HepG2 (cell line): ENCODE measurements at regions not wholly inside any gene's neighbourhood (a gene's known extent, or its start where the extent isn't known, plus 50 kb on each side); places are given as distances from the start of the nearest gene placed in this dataset.

ENCODE experiments used
- ARID2 ChIP-seq: sonication (generic); formaldehyde crosslinking; IDR thresholded peaks from 2 replicates; pipeline ENCODE4 v1.8.1; 2022; ENCODE audit warnings: mild to moderate bottlenecking, missing genetic modification reagents, borderline replicate concordance
- ATF3 ChIP-seq: sonication (generic); formaldehyde crosslinking; IDR thresholded peaks from 2 replicates; pipeline ENCODE4 v1.4.0; 2020; ENCODE audit warnings: missing genetic modification reagents
- ATRX ChIP-seq: sonication (generic); formaldehyde crosslinking; IDR thresholded peaks from 2 replicates; pipeline ENCODE4 v1.4.0; 2020; ENCODE audit warnings: missing genetic modification reagents, borderline replicate concordance
- CEBPB ChIP-seq: IDR thresholded peaks from 2 replicates; pipeline ENCODE4 v1.6.1; 2011; ENCODE audit warnings: low read depth, low read length, improper control_type of control experiment, borderline replicate concordance
- ELF1 ChIP-seq: sonication (generic); formaldehyde crosslinking; IDR thresholded peaks from 2 replicates; pipeline ENCODE4 v1.4.0; 2020; ENCODE audit warnings: missing genetic modification reagents
- FOSL1 ChIP-seq: sonication (generic); formaldehyde crosslinking; IDR thresholded peaks from 2 replicates; pipeline ENCODE4 v1.9.0; 2021; ENCODE audit warnings: missing genetic modification reagents, borderline replicate concordance
- FOXJ3 ChIP-seq: sonication (generic); formaldehyde crosslinking; IDR thresholded peaks from 2 replicates; pipeline ENCODE4 v1.4.0; 2020; ENCODE audit warnings: missing genetic modification reagents, mild to moderate bottlenecking, borderline replicate concordance
- GATAD1 ChIP-seq: IDR thresholded peaks from 2 replicates; pipeline ENCODE4 v1.6.1; 2016; ENCODE audit warnings: missing genetic modification reagents, missing compliant biosample characterization
- GFI1 ChIP-seq: sonication (generic); formaldehyde crosslinking; IDR thresholded peaks from 2 replicates; pipeline ENCODE4 v1.5.0; 2020; ENCODE audit warnings: missing genetic modification reagents, mild to moderate bottlenecking, borderline replicate concordance
- HNRNPH1 ChIP-seq: fragments of 200-400 bp; formaldehyde crosslinking; optimal IDR thresholded peaks from 2 replicates; pipeline ENCODE3; 2017; ENCODE audit warnings: mild to moderate bottlenecking, low read depth, low read length
- HNRNPUL1 ChIP-seq: fragments of 200-400 bp; formaldehyde crosslinking; IDR thresholded peaks from 2 replicates; pipeline ENCODE4 v1.6.1; 2017; ENCODE audit warnings: low read depth, mild to moderate bottlenecking, low read length, moderate library complexity
- KAT8 ChIP-seq: IDR thresholded peaks from 2 replicates; pipeline ENCODE4 v1.6.1; 2016; ENCODE audit warnings: missing genetic modification reagents, missing compliant biosample characterization
- MYC ChIP-seq: sonication (generic); formaldehyde crosslinking; IDR thresholded peaks from 2 replicates; pipeline ENCODE4 v1.9.0; 2021; ENCODE audit warnings: missing genetic modification reagents, borderline replicate concordance
- POLR2AphosphoS5 ChIP-seq: IDR thresholded peaks from 2 replicates; pipeline ENCODE4 v1.6.1; 2012; ENCODE audit warnings: low read depth, low read length
- REPIN1 ChIP-seq: sonication (generic); formaldehyde crosslinking; IDR thresholded peaks from 2 replicates; pipeline ENCODE4 v1.8.0; 2022; ENCODE audit warnings: missing genetic modification reagents, low read depth, mild to moderate bottlenecking, borderline replicate concordance
- SOX6 ChIP-seq, 2 experiments: fragments of 450-650 bp in 1 of 2; sonication (generic) in 1 of 2; formaldehyde crosslinking in 1 of 2; IDR thresholded peaks; 2 replicates each; pipeline versions ENCODE4 v1.4.0 to v1.6.1; 2017 to 2020; ENCODE audit warnings: antibody characterized with exemption in 1 of 2, mild to moderate bottlenecking in 1 of 2, missing genetic modification reagents in 1 of 2
- TBX2 ChIP-seq: sonication (generic); formaldehyde crosslinking; IDR thresholded peaks from 2 replicates; pipeline ENCODE4 v1.5.0; 2020; ENCODE audit warnings: missing genetic modification reagents, mild to moderate bottlenecking, borderline replicate concordance
- TFDP2 ChIP-seq: sonication (generic); formaldehyde crosslinking; IDR thresholded peaks from 2 replicates; pipeline ENCODE4 v1.4.0; 2020; ENCODE audit warnings: missing genetic modification reagents
- ZFP82 ChIP-seq: sonication (generic); formaldehyde crosslinking; IDR thresholded peaks from 2 replicates; pipeline ENCODE4 v1.5.1; 2020; ENCODE audit warnings: mild to moderate bottlenecking, missing genetic modification reagents, borderline replicate concordance
- ZKSCAN8 ChIP-seq: IDR thresholded peaks from 2 replicates; pipeline ENCODE4 v1.6.1; 2016; ENCODE audit warnings: borderline replicate concordance, missing genetic modification reagents, missing compliant biosample characterization
- ZMYM4 ChIP-seq: sonication (generic); formaldehyde crosslinking; IDR thresholded peaks from 2 replicates; pipeline ENCODE4 v1.8.1; 2023; ENCODE audit warnings: mild to moderate bottlenecking, missing genetic modification reagents
- ZNF260 ChIP-seq: sonication (generic); formaldehyde crosslinking; IDR thresholded peaks from 2 replicates; pipeline ENCODE4 v1.4.0; 2020; ENCODE audit warnings: missing genetic modification reagents, low read depth, mild to moderate bottlenecking, borderline replicate concordance
- ZNF615 ChIP-seq: sonication (generic); formaldehyde crosslinking; IDR thresholded peaks from 2 replicates; pipeline ENCODE4 v1.5.0; 2020; ENCODE audit warnings: mild to moderate bottlenecking, missing genetic modification reagents, borderline replicate concordance
- ZNF768 ChIP-seq: sonication (generic); formaldehyde crosslinking; IDR thresholded peaks from 2 replicates; pipeline ENCODE4 v1.4.0; 2020; ENCODE audit warnings: missing genetic modification reagents
- ZNF883 ChIP-seq: sonication (generic); formaldehyde crosslinking; IDR thresholded peaks from 2 replicates; pipeline ENCODE4 v1.5.1; 2020; ENCODE audit warnings: mild to moderate bottlenecking, missing genetic modification reagents; ENCODE audit errors: not compliant biosample characterization
- ZSCAN9 ChIP-seq: IDR thresholded peaks from 2 replicates; pipeline ENCODE4 v1.6.1; 2016; ENCODE audit warnings: borderline replicate concordance
- TF ChIP-seq, protein P1 (sequence below): sonication (generic); formaldehyde crosslinking; conservative IDR thresholded peaks from 2 replicates; pipeline ENCODE4 v1.4.0; 2020; ENCODE audit warnings: missing genetic modification reagents

DNA sequence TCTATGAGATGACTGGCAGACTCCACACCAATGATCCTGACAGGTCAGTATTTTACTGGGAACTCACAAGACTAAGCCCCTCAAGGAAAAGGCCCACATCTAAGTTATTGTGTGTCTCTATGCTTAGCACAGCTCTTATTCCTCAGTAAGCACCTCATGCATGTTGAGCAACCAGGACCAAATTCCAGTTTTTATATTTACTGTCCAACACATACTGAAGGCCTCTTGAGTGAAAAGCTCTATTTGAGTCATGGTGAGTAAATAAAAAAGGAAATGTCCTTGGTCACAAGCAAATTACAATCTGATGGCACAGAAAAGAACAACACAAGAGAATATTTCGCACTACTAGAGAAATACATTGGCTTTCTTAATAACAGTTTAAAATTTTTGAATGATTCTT, 87.9 kb upstream of the ETAA1 start (continued):
- TF ChIP-seq ZMYM4 (peak; percentile 24; the same call in 1 of the 2 replicates), ZNF260 (no peak), TBX2 (CRISPR knock-in tag) (peak; percentile 97), ATF3 (CRISPR knock-in tag) (peak; percentile 56; the same call in 1 of the 2 replicates), HNRNPUL1 (no peak), ZFP82 (CRISPR knock-in tag) (no peak), GFI1 (CRISPR knock-in tag) (peak; percentile 56; the same call in 1 of the 2 replicates), POLR2AphosphoS5 (no peak), ZNF615 (CRISPR knock-in tag) (no peak), REPIN1 (CRISPR knock-in tag) (peak; percentile 74; the same call in 1 of the 2 replicates), CEBPB (peak; percentile 97), FOSL1 (peak; percentile 75; the same call in 1 of the 2 replicates), ELF1 (peak; percentile 23; the same call in 1 of the 2 replicates), SOX6 (IDR thresholded peaks at IDR 0.05) (no peak), SOX6 (CRISPR knock-in tag; IDR thresholded peaks at IDR 0.05) (peak; percentile 84), ZSCAN9 (CRISPR knock-in tag) (peak; percentile 96), ZKSCAN8 (CRISPR knock-in tag) (peak; percentile 76; the same call in 1 of the 2 replicates), KAT8 (CRISPR knock-in tag) (peak; percentile 69), ATRX (no peak), ZNF883 (CRISPR knock-in tag) (no peak), FOXJ3 (CRISPR knock-in tag) (peak; percentile 87), TFDP2 (CRISPR knock-in tag) (0 out of 2 replicates have a peak, but pooled peaks have one; percentile 13), ARID2 (no peak), ZNF768 (no peak), GATAD1 (CRISPR knock-in tag) (peak; percentile 55; the same call in 1 of the 2 replicates), HNRNPH1 (no peak), MYC (CRISPR knock-in tag) (no peak)
- TF ChIP-seq, protein P1, sequence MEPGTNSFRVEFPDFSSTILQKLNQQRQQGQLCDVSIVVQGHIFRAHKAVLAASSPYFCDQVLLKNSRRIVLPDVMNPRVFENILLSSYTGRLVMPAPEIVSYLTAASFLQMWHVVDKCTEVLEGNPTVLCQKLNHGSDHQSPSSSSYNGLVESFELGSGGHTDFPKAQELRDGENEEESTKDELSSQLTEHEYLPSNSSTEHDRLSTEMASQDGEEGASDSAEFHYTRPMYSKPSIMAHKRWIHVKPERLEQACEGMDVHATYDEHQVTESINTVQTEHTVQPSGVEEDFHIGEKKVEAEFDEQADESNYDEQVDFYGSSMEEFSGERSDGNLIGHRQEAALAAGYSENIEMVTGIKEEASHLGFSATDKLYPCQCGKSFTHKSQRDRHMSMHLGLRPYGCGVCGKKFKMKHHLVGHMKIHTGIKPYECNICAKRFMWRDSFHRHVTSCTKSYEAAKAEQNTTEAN (CRISPR knock-in tag): peak; percentile 62; the same call in 1 of the 2 replicates
